ENCODE measurements at regions not wholly inside any gene's neighbourhood (a gene's known extent, or its start where the extent isn't known, plus 50 kb on each side); places are given as distances from the start of the nearest gene placed in this dataset.
"Not testable (repeated sequence)": the region's sequence is repeated elsewhere in the genome, so short reads cannot be mapped to it uniquely, and the experiment has no call there.

DNA sequence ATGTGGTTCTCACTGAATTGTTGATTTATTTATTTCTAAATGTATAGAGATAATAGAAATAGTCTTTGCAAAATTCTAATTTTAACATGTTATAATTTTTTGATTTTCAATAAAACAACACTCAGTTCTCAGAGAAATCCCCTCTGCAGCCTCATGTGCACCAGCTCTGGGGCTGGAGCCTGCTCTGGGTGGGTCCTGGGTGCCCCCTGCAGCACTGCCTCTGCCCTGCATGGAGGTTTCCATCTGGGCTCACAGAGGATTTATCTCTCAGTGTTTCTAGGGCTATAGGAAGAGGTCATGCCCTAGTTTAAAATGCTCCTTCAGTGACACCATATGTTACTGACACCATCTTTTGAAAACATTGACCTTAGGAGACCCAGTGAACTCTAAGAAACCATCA lies 576.0 kb downstream of the GOLGA6L6 start:
- not testable (repeated sequence) for H3K4me3 ChIP-seq (ENCODE audit: low read length); H2AFZ ChIP-seq (ENCODE audit: low read depth, low read length); H3K36me3 ChIP-seq (ENCODE audit: insufficient read depth, low read length); H3K27me3 ChIP-seq (ENCODE audit: insufficient read depth, low read length); H3K9me3 ChIP-seq (ENCODE audit: low read length); H3K4me1 ChIP-seq (ENCODE audit: insufficient read depth, low read length)

DNA sequence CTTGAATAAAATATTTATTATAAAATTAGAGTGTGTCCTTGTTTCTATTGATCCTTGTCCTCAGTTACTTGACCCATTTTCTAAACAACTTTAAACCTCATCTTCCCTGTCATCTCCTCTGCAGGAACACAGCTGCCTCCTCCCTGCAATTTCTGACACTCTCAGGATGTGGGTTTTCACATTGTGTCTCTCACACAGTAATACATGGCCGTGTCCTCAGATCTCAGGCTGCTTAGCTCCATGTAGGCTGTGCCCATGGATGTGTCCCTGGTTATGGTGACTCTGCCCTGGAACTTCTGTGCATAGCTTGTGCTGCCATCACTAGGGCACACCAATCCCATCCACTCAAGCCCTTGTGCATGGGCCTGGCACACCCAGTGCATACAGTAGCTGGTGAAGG lies 577.1 kb downstream of the GOLGA6L6 start:
- not testable (repeated sequence) for H3K4me1 ChIP-seq (ENCODE audit: insufficient read depth, low read length); H3K36me3 ChIP-seq (ENCODE audit: insufficient read depth, low read length); H3K4me3 ChIP-seq (ENCODE audit: low read length); H3K9me3 ChIP-seq (ENCODE audit: low read length); H2AFZ ChIP-seq (ENCODE audit: low read depth, low read length); H3K27me3 ChIP-seq (ENCODE audit: insufficient read depth, low read length)

DNA sequence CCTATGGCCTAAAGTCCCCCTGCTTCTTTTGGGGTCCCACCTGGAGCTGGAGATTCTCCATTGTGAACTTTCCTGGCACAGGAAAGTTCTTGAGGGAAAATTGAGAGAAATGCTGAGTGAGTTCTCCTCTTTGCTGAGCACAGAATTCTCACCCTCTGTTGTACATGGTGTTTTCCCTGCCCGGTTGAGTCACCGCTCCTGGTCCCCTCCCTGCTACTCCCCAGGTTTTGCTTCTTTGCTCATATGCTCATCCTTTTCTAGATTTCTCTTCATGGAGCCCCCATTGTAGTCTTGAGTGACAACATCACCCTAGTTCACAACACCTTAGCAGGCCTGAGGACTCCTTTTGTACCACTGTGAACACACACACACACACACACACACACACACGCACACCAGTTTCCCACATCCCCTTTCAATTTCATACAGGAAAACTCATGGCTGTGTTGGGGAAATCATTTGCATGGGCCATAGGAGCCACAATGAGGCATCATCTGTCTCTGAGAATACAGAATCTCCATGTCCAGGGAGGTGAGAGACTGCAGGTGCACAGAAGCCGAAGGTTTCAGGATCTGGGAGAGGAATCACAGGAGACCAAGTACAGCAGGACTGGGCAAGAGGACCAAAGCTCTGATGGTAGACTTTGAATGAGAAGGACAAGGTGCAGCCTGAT lies 585.3 kb downstream of the GOLGA6L6 start:
- Histone ChIP-seq H3K9me3 (ENCODE audit: low read length) (no peaks in the 10 kb centered on the region), H3K4me3 (ENCODE audit: low read length) (no peak overlapping the region), H3K4me1 (ENCODE audit: insufficient read depth, low read length) (no peaks in the 10 kb centered on the region), H2AFZ (ENCODE audit: low read depth, low read length) (no peak overlapping the region), H3K36me3 (ENCODE audit: insufficient read depth, low read length) (no peaks in the 10 kb centered on the region), H3K27me3 (ENCODE audit: insufficient read depth, low read length) (no peaks in the 10 kb centered on the region)

DNA sequence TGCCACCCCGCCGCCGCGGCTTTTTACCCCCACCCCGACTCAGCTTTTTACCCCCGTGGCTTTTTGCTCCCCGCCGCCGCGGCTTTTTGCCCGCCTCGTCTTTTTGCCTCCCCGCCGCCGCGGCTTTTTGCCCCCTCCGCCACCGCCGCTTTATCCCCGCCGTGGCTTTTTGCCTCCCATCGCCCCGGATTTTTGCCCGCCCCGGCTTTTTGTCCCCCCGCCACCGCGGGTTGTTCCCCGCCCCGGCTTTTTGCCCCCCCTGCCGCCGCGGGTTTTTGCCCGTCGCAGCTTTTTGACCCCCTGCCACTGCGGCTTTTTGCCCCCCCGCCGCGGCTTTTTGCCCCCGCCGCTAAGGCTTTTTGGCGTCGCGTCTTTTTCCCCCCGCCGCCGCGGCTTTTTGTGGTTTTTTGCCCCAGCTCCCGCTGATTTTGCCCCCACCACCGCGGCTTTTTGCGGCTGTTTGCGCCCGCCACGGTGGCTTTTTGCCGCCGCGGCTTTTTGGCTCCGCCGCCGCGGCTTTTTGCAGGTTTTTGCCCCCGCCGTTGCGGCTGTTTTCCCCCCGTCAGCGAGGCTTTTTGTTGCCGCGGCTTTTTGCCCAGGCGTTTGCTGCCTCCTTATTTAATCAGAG lies 597.2 kb downstream of the GOLGA6L6 start:
- Histone ChIP-seq H2AFZ (ENCODE audit: low read depth, low read length) (no peak overlapping the region), H3K36me3 (ENCODE audit: insufficient read depth, low read length) (no peaks in the 10 kb centered on the region), H3K9me3 (ENCODE audit: low read length) (no peaks in the 10 kb centered on the region), H3K27me3 (ENCODE audit: insufficient read depth, low read length) (no peaks in the 10 kb centered on the region), H3K4me1 (ENCODE audit: insufficient read depth, low read length) (no peaks in the 10 kb centered on the region), H3K4me3 (ENCODE audit: low read length) (no peak overlapping the region)

DNA sequence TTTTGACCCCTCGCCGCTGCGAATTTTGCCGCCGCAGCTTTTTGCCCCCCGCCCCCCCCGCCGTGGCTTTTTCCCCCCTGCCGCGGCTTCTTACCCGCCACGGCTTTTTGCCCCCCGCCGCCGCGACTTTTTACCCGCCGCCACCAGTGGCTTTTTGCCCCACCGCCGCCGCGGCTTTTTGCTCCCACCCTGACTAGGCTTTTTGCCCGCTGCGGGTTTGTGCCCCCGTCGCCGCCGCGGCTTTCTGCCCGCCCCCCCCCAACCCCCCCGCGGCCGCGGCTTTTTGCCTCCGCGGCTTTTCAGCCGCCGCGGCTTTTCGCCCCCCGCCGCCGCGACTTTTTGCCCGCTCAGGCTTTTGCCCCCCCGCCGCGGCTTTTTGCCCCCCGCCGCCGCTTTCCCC lies 598.1 kb downstream of the GOLGA6L6 start:
- H2AFZ ChIP-seq (ENCODE audit: low read depth, low read length): no peak overlapping the region

DNA sequence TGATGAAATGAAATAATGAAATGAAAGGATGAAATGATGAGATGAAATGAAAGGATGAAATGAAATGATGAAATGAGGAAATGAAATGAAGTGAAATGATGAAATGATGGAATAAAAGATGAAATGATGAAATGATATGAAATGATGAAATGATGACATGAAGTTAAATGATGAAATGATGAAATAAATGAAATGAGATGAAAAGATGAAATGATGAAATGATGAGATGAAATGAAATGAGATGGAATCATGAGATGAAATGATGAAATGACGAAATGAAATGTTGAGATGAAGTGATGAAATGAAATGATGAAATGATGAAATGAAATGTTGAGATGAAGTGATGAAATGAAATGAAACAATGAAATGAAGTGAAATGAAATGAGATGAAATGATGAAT lies 638.3 kb downstream of the GOLGA6L6 start:
- not testable (repeated sequence) for H3K4me1 ChIP-seq (ENCODE audit: insufficient read depth, low read length); H3K4me3 ChIP-seq (ENCODE audit: low read length); H3K9me3 ChIP-seq (ENCODE audit: low read length); H3K36me3 ChIP-seq (ENCODE audit: insufficient read depth, low read length); H2AFZ ChIP-seq (ENCODE audit: low read depth, low read length); H3K27me3 ChIP-seq (ENCODE audit: insufficient read depth, low read length)

More for the DNA sequence above, 598.1 kb downstream of the GOLGA6L6 start:
- Histone ChIP-seq H3K9me3 (ENCODE audit: low read length) (no peaks in the 10 kb centered on the region), H3K36me3 (ENCODE audit: insufficient read depth, low read length) (no peaks in the 10 kb centered on the region), H3K4me3 (ENCODE audit: low read length) (no peak overlapping the region), H3K27me3 (ENCODE audit: insufficient read depth, low read length) (no peaks in the 10 kb centered on the region), H3K4me1 (ENCODE audit: insufficient read depth, low read length) (no peaks in the 10 kb centered on the region)

DNA sequence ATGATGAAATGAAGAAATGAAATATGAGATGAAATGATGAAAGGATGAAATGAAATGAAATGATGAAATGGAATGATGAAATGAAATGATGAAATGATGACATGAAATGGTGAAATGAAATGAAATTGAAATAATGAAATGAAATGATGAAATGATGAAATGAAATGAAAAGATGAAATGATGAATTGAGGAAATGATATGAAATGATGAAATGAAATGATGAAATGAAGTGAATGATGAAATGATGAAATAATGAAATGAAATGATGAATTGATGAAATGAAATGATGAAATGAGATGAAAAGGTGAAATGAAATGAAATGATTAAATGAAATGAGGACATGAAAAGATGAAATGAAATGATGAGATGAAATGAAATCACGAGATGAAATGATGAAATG lies 639.2 kb downstream of the GOLGA6L6 start:
- H3K36me3 ChIP-seq (ENCODE audit: insufficient read depth, low read length); H3K4me1 ChIP-seq (ENCODE audit: insufficient read depth, low read length); H3K9me3 ChIP-seq (ENCODE audit: low read length); H3K4me3 ChIP-seq (ENCODE audit: low read length); H3K27me3 ChIP-seq (ENCODE audit: insufficient read depth, low read length); H2AFZ ChIP-seq (ENCODE audit: low read depth, low read length): not testable (repeated sequence)

DNA sequence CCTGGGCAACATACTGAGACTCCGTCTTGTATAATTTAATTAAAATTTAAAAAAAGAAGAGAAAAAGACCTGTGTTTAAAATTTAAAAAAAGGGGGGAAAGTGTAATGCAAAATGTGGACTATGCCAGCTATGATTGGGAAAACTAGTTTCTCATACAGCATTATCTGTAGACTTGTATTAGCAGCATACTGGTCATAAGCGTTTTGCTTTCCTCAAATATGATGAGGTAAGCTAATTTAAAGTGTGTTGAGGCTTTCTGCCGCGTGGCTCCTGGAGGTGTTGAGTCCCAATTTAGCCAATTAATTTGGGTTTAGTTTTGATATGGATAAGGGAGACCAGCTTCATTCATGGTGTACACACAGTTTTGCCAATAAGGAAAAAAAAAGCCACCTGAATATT lies 640.2 kb downstream of the GOLGA6L6 start:
- not testable (repeated sequence) for H3K4me1 ChIP-seq (ENCODE audit: insufficient read depth, low read length); H3K36me3 ChIP-seq (ENCODE audit: insufficient read depth, low read length); H2AFZ ChIP-seq (ENCODE audit: low read depth, low read length); H3K4me3 ChIP-seq (ENCODE audit: low read length); H3K27me3 ChIP-seq (ENCODE audit: insufficient read depth, low read length); H3K9me3 ChIP-seq (ENCODE audit: low read length)

DNA sequence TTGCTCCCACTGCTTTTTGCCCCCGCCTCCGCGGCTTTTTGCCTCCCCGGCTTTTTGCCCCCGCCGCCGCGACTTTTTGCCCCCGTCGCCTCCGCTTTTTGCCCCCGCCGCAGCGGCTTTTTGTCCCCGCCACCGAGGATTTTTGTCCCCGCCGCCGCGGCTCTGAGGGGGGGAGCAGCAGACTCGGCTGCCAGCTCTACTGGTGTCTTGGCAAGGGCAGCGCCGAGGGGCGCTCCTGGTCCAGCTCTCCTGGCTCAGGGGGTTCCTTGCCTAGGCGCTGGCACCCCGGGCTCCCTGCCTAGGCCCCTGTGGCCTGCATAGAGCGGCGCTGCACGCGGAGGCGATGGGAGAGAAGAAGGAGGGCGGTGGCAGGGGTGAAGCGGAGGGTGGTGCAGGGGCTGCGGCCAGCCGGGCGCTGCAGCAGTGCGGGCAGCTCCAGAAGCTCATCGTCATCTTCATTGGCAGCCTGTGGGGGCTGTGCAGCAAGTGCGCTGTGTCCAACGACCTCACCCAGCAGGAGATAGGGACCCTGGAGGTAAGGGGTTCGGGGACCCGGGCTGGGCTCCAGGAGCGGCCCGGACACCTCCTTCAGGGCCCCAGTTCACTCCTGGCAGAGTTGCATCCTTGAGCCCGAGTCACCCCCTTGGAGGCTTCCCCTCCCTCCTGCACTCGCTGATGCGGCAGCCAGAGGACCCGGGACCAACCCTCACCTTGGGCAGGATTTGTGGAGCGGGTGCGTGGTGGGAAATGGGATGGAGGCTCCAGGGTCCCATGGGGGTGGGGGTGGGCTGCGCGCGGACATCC lies 642.4 kb downstream of the GOLGA6L6 start:
- no peaks in the 10 kb centered on the region for H3K36me3 ChIP-seq (ENCODE audit: insufficient read depth, low read length)
- no peak overlapping the region for H2AFZ ChIP-seq (ENCODE audit: low read depth, low read length)
- H3K4me3 ChIP-seq (ENCODE audit: low read length): no peak overlapping the region
- no peaks in the 10 kb centered on the region for H3K4me1 ChIP-seq (ENCODE audit: insufficient read depth, low read length)
- H3K27me3 ChIP-seq (ENCODE audit: insufficient read depth, low read length): no peaks in the 10 kb centered on the region
- H3K9me3 ChIP-seq (ENCODE audit: low read length): no peaks in the 10 kb centered on the region

DNA sequence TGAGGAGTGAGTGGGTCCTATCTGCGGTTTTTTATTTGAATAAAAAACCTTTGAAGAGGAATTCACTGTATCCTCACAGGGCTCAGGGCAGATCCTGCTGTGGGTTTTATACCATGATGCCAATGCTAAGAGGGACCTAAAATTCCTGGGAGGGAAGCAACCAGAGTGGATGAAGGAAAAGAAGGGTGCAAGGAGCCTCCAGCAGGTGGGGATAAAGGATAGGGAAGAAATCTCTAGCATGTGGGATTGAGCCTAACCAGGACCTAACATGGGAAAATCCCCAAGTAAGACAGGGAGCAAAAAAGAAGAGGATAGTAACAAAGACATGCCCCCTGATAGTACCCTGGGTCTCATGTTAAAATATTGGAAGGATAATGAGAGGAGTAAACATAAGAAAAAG lies 652.8 kb downstream of the GOLGA6L6 start:
- not testable (repeated sequence) for H3K4me3 ChIP-seq (ENCODE audit: low read length); H3K27me3 ChIP-seq (ENCODE audit: insufficient read depth, low read length)

DNA sequence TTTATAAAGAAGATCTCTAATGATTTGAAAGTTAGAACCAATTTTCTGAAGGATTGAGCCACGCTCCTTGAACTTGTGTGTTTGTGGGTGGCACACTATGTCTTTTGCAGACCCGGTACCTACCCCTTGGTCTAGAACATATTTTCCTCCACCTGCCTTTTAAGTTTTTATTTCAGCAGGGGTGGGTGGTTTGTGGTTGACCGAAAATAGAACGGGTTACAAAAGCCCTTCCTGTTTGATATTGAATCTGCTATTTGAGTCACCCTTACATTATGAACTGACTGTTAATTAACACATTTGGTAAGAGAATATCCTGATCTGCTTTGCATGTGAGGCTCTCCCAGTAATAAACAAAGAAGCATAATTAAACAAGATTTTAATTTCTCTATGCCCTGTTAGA lies 697.5 kb downstream of the GOLGA6L6 start:
- H3K27me3 ChIP-seq (ENCODE audit: insufficient read depth, low read length); H3K4me3 ChIP-seq (ENCODE audit: low read length); H2AFZ ChIP-seq (ENCODE audit: low read depth, low read length); H3K4me1 ChIP-seq (ENCODE audit: insufficient read depth, low read length); H3K36me3 ChIP-seq (ENCODE audit: insufficient read depth, low read length); H3K9me3 ChIP-seq (ENCODE audit: low read length): not testable (repeated sequence)

More for the DNA sequence above, 652.8 kb downstream of the GOLGA6L6 start:
- not testable (repeated sequence) for H3K4me1 ChIP-seq (ENCODE audit: insufficient read depth, low read length); H3K36me3 ChIP-seq (ENCODE audit: insufficient read depth, low read length); H3K9me3 ChIP-seq (ENCODE audit: low read length); H2AFZ ChIP-seq (ENCODE audit: low read depth, low read length)
